Lower lobe of right lung (tissue), 2 donors: ENCODE measurements at regions not wholly inside any gene's neighbourhood (a gene's known extent, or its start where the extent isn't known, plus 50 kb on each side); places are given as distances from the start of the nearest gene placed in this dataset.

Experiments
- ATAC-seq, 2 donors: fragments of 200-7000 bp; cut with Tn5 transposase; one replicate each; pipeline ENCODE4 v1.9.1; 2020 to 2022; ENCODE audit warnings: mild to moderate bottlenecking in 2 of 2, moderate library complexity in 2 of 2
- DNase-seq: peaks from one replicate; pipeline ENCODE4 v3.0.0-alpha.2; 2020
- H3K27ac ChIP-seq: fragments of 200-600 bp; one replicate; pipeline ENCODE4 v1.8.0; 2022
- H3K27me3 ChIP-seq: fragments of 200-600 bp; one replicate; pipeline ENCODE4 v1.8.0; 2022; ENCODE audit warnings: low read depth
- H3K36me3 ChIP-seq: fragments of 200-600 bp; one replicate; pipeline ENCODE4 v1.8.0; 2022; ENCODE audit warnings: mild to moderate bottlenecking
- H3K4me1 ChIP-seq: fragments of 200-600 bp; one replicate; pipeline ENCODE4 v1.8.0; 2022
- H3K4me3 ChIP-seq: fragments of 200-600 bp; one replicate; pipeline ENCODE4 v1.8.0; 2022; ENCODE audit warnings: mild to moderate bottlenecking
- H3K9me3 ChIP-seq: fragments of 200-600 bp; one replicate; pipeline ENCODE4 v1.8.0; 2022
- intact Hi-C: fragments of 100-400 bp; cut with DNase I; formaldehyde crosslinking; loops from one replicate; pipeline ENCODE4 v1.11.0; 2022
- TF ChIP-seq, protein P1 (sequence below): fragments of 200-600 bp; IDR thresholded peaks from one replicate; pipeline ENCODE4 v1.8.0; 2022; ENCODE audit warnings: antibody characterized with exemption, mild to moderate bottlenecking
- donor health status: DM: no; HTN: yes; CAD: no; lungs with severe emphysema.

DNA sequence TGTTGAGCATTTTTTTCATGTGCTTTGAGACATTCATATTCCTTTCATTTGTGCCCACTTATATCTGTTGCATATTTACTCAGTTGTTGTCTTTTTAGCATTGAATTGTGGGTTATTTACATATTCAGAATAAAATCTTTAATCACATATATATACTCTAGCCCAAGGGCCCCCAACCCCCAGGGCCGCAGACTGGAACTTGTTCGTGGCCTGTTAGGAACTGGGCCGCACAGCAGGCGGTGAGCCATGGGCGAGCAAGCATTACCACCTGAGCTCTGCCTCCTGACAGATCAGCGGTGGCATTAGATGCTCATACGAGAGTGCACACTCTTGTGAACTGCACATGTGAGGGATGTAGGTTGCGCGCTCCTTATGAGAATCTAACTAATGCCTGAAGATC is 480.6 kb downstream of the KCTD8 start:
- ATAC-seq, result no peak
- Histone ChIP-seq H3K9me3 (no peaks in the 10 kb centered on the region), H3K4me3 (no peak overlapping the region), H3K27ac (no peak overlapping the region), H3K4me1 (no peaks in the 10 kb centered on the region), H3K27me3 (no peaks in the 10 kb centered on the region), H3K36me3 (no peaks in the 10 kb centered on the region)
- intact Hi-C loops, result no loop called here
- TF ChIP-seq, protein P1, sequence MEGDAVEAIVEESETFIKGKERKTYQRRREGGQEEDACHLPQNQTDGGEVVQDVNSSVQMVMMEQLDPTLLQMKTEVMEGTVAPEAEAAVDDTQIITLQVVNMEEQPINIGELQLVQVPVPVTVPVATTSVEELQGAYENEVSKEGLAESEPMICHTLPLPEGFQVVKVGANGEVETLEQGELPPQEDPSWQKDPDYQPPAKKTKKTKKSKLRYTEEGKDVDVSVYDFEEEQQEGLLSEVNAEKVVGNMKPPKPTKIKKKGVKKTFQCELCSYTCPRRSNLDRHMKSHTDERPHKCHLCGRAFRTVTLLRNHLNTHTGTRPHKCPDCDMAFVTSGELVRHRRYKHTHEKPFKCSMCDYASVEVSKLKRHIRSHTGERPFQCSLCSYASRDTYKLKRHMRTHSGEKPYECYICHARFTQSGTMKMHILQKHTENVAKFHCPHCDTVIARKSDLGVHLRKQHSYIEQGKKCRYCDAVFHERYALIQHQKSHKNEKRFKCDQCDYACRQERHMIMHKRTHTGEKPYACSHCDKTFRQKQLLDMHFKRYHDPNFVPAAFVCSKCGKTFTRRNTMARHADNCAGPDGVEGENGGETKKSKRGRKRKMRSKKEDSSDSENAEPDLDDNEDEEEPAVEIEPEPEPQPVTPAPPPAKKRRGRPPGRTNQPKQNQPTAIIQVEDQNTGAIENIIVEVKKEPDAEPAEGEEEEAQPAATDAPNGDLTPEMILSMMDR, result no peak
- DNase-seq, result no peak

DNA sequence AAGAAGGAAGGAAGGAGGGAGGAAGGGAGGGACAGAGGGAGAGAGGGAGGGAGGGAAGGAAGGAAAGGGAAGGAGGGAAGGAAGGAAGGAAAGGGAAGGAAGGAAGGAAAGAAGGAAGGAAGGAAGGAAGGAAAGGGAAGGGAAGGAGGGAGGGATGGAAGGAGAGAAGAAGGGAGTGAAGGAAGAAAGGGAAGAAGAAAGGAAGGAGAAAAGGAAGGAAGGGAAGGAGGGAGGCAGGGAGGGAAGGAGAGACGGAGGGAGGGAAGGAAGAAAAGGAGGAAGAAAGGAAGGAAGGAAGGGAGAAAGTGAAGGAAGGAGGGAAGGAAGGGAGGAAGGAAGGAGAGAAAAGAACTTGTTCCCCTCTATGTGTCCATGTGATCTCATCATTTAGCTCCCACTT is 465.0 kb downstream of the KCTD8 start:
- Histone ChIP-seq H3K36me3 (no peaks in the 10 kb centered on the region), H3K27ac (no peak overlapping the region), H3K4me1 (no peaks in the 10 kb centered on the region), H3K9me3 (no peaks in the 10 kb centered on the region), H3K4me3 (no peak overlapping the region), H3K27me3 (no peaks in the 10 kb centered on the region)
- DNase-seq (no peak), ATAC-seq (no peak)
- TF ChIP-seq, protein P1, result no peak
- intact Hi-C loops, result no loop called here

DNA sequence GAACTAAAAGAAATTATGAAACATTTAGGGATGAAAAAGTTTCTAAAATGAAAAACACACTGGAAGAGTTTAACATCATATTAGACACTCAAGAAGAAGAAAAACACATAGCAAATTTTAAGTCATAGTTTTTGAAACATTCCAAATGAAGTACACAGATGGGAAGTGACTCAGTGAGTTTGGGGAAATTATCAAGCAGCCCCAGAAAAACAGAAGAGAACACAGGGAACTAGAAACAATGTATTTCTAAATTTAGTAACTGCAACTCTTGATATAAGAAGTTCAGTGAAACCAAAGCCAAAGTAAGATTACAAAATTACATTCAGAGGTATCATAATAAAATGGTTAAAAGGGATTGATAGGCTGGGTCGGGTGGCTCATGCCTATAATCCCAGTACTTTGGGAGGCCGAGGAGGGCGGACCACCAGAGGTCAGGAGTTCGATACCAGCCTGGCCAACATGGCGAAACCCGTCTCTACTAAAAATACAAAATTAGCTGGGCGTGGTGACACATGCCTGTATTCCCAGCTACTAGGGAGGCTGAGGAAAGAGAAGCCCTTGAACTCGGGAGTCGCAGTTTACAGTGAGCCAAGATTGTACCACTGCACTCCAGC is 461.2 kb downstream of the KCTD8 start:
- Histone ChIP-seq H3K27ac (no peak overlapping the region), H3K4me1 (no peaks in the 10 kb centered on the region), H3K36me3 (no peaks in the 10 kb centered on the region), H3K4me3 (no peak overlapping the region), H3K27me3 (no peaks in the 10 kb centered on the region), H3K9me3 (no peaks in the 10 kb centered on the region)
- ATAC-seq (no peak), DNase-seq (no peak)
- TF ChIP-seq, protein P1, result no peak
- intact Hi-C loops, result no loop called here

DNA sequence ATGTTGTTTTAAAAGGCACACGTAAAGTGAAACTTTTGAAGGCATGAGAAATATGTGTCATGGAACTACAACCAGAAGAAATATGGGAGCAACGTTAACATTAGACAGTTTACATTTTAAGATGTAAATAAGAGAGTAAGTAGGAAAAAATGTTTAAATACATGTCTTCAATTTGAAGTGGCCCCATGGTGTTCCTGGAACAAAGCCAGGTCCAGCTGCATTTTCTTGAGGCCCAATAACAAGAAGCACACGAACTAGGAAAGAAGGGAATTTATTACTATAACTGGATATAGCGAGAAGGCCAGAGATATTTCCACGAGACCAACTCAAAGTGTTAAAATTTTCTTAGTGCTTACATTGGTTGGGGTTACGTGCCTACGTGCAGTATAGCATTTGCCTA is 458.1 kb downstream of the KCTD8 start:
- no peaks in the 10 kb centered on the region for H3K4me1 ChIP-seq
- ATAC-seq (no peak), DNase-seq (no peak)
- intact Hi-C loops, result no loop called here
- no peak overlapping the region for H3K4me3 ChIP-seq
- H3K27me3 ChIP-seq, result no peaks in the 10 kb centered on the region
- H3K36me3 ChIP-seq, result no peaks in the 10 kb centered on the region
- H3K9me3 ChIP-seq, result no peaks in the 10 kb centered on the region
- TF ChIP-seq, protein P1, result no peak
- H3K27ac ChIP-seq, result no peak overlapping the region

DNA sequence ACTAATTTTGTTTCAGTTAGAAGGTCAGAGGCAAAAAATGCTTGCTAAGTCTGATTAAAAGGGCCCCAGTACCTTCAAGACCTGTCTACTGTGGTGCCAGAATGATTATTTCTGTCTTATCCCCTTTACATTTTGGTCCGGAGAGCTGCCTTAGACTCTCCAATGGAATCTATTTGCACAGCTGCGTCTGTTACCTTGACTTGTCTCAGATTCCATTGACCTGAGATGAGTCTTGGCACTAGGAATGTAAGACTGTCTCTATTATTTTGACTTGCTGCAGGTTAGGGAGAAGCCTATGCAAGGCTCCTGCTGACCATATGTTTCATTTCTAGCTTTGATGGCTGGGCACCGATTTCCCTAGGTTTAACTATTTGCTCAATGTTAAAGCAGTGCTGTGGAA is 457.6 kb downstream of the KCTD8 start:
- no peaks in the 10 kb centered on the region for H3K36me3 ChIP-seq
- H3K4me1 ChIP-seq, result no peaks in the 10 kb centered on the region
- no peak overlapping the region for H3K4me3 ChIP-seq
- no peak overlapping the region for H3K27ac ChIP-seq
- H3K9me3 ChIP-seq, result no peaks in the 10 kb centered on the region
- ATAC-seq (no peak), DNase-seq (no peak)
- intact Hi-C loops, result no loop called here
- TF ChIP-seq, protein P1, result no peak
- no peaks in the 10 kb centered on the region for H3K27me3 ChIP-seq

DNA sequence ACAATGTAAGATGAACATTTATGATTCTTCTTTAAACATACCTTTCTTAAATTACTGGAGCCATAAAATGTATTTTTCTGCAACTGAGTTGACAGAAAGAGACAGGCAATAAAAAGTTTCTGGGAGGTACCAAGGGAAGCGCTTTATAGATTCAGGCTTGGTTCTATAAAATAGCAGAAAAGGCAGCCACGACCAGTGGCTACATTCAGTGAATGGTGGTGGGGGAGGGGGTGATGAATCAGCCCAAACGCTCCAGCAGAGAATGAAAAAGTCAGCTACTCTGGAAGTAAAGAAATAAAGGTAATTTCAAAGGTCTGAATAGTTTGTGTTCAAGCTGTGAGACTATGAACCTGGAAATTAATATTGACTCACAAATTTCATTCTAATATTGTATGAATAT is 456.1 kb downstream of the KCTD8 start:
- Histone ChIP-seq H3K4me3 (no peak overlapping the region), H3K36me3 (no peaks in the 10 kb centered on the region), H3K27me3 (no peaks in the 10 kb centered on the region), H3K9me3 (no peaks in the 10 kb centered on the region), H3K4me1 (no peaks in the 10 kb centered on the region), H3K27ac (no peak overlapping the region)
- intact Hi-C loops, result no loop called here
- ATAC-seq (no peak), DNase-seq (no peak)
- TF ChIP-seq, protein P1, result no peak
